Calu3 (cell line): ENCODE measurements at regions not wholly inside any gene's neighbourhood (a gene's known extent, or its start where the extent isn't known, plus 50 kb on each side); places are given as distances from the start of the nearest gene placed in this dataset.

Source experiments
- BruUV-seq: library from RNA; stranded (reverse); fragments of 400-500 nt; replicated peaks from 2 replicates; lab custom pipeline; 2021; lab: Mats Ljungman, UMichigan
- CTCF ChIA-PET: fragments of 300-600 bp; sonication (Branson Sonifier 250); formaldehyde crosslinking; loops from one replicate; lab custom pipeline; 2022; ENCODE audit warnings: antibody characterized with exemption; lab: Charles Lee
- DNase-seq: peaks from one replicate; pipeline ENCODE4 v3.0.0; 2022
- H3K27ac Mint-ChIP-seq: one replicate; pipeline ENCODE4 v1.8.0; 2022; ENCODE audit warnings: mixed read lengths; ENCODE audit not compliant: unreplicated experiment
- H3K27me3 Mint-ChIP-seq: one replicate; pipeline ENCODE4 v1.8.0; 2022; ENCODE audit warnings: mixed read lengths; ENCODE audit not compliant: unreplicated experiment
- H3K36me3 Mint-ChIP-seq: one replicate; pipeline ENCODE4 v1.8.0; 2022; ENCODE audit warnings: mild to moderate bottlenecking, moderate library complexity, mixed read lengths; ENCODE audit not compliant: insufficient read depth, unreplicated experiment
- H3K4me1 Mint-ChIP-seq: one replicate; pipeline ENCODE4 v1.8.0; 2022; ENCODE audit warnings: mild to moderate bottlenecking, low read depth, mixed read lengths; ENCODE audit not compliant: unreplicated experiment
- H3K4me3 Mint-ChIP-seq: one replicate; pipeline ENCODE4 v1.8.0; 2022; ENCODE audit warnings: mild to moderate bottlenecking, low read depth, moderate library complexity, mixed read lengths; ENCODE audit not compliant: unreplicated experiment
- H3K9me3 Mint-ChIP-seq: one replicate; pipeline ENCODE4 v1.8.0; 2022; ENCODE audit warnings: low read depth, mixed read lengths; ENCODE audit not compliant: unreplicated experiment
- CTCF ChIP-seq: fragments of 200-600 bp; IDR thresholded peaks from one replicate; pipeline ENCODE4 v1.8.0; 2022; ENCODE audit warnings: antibody characterized with exemption; ENCODE audit not compliant: unreplicated experiment
- intact Hi-C: fragments of 100-400 bp; cut with micrococcal nuclease; formaldehyde crosslinking; loops from one replicate; pipeline ENCODE4 v1.10.0; 2022; ENCODE audit not compliant: unreplicated experiment

DNA sequence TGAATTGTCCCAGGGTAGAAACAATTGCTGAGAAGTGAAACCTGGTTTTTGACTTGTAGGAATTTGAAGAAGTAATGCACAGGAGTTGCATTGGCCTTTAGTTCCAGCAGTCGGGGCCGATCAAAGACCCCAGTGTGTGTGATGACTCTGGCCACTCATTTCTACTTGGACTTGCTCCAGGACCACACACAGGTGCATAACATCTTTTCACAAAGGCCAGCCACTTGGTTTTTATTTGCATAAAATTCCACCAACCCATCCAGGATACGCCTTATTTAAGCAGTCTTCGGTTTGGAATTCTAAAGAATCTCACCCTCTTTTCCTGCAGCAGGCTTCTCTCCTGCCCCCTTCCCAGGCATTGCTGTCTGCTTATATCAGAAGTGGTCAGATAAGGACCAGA is 162.0 kb upstream of the HABP2 start:
- peaks cover 40% of the 10 kb centered on the region for H3K27me3 Mint-ChIP-seq
- H3K4me3 Mint-ChIP-seq = no peak overlapping the region
- CTCF ChIA-PET = no interaction called here
- no peaks in the 10 kb centered on the region for H3K4me1 Mint-ChIP-seq
- intact Hi-C loops = no loop called here
- no peaks in the 10 kb centered on the region for H3K36me3 Mint-ChIP-seq
- no peaks in the 10 kb centered on the region for H3K9me3 Mint-ChIP-seq
- DNase-seq = no peak
- no peak overlapping the region for H3K27ac Mint-ChIP-seq
- BruUV-seq = no TSS peak
- TF ChIP-seq CTCF = no peak

DNA sequence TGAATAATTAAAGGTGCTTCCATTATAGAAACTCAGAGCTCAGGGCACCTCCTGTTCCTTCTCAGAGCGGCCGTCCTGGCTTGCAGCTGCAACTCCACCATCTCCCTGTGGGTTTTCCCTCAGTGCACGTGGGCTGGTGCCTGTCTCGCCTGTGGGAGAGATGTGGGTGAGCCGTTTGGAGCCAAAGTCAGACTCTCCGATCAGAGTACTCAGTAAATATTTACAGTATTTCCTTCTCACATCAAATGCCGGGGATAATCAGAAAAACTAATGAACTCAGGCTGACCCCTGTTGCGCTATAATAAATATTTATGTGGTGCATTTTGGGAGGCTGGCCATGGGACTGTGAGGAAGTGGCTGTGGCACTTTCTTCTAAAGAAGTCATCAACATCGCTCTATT is 155.8 kb upstream of the HABP2 start:
- no peak for TF ChIP-seq CTCF
- no peak overlapping the region for H3K27ac Mint-ChIP-seq
- intact Hi-C loops = no loop called here
- CTCF ChIA-PET = no interaction called here
- no peak overlapping the region for H3K4me3 Mint-ChIP-seq
- H3K36me3 Mint-ChIP-seq = no peaks in the 10 kb centered on the region
- DNase-seq = no peak
- no TSS peak for BruUV-seq
- no peaks in the 10 kb centered on the region for H3K9me3 Mint-ChIP-seq
- H3K4me1 Mint-ChIP-seq = no peaks in the 10 kb centered on the region
- peaks cover 88% of the 10 kb centered on the region for H3K27me3 Mint-ChIP-seq

DNA sequence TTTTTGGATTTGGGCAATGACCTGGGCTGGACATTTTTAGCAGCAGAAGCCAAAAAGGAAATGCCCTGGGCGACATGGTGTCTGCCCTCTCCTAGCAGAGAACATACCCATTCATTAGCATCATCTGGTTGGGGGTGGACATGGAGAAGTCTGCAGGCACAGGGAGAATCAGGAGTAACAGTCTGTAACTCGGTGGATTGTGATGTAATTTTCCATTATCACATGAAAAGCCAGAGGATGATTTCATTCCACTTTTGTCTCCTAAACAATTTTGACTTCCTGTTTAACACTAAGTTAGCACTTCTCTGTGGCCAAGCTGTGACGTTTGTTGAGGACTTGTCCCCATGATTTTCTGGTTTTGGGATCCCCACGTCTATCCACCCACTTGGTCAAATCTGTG is 153.8 kb upstream of the HABP2 start:
- intact Hi-C loops = no loop called here
- Mint-ChIP-seq H3K9me3 (no peaks in the 10 kb centered on the region), H3K27me3 (peaks cover 93% of the 10 kb centered on the region), H3K4me3 (no peak overlapping the region), H3K4me1 (no peaks in the 10 kb centered on the region), H3K27ac (no peak overlapping the region), H3K36me3 (no peaks in the 10 kb centered on the region)
- TF ChIP-seq CTCF = no peak
- BruUV-seq = no TSS peak
- DNase-seq = no peak
- CTCF ChIA-PET = interaction anchor here (0.6 kb wide), 1 partner anchor 43 kb away, joined by 3 read pairs; no protein-coding TSS in a partner anchor

DNA sequence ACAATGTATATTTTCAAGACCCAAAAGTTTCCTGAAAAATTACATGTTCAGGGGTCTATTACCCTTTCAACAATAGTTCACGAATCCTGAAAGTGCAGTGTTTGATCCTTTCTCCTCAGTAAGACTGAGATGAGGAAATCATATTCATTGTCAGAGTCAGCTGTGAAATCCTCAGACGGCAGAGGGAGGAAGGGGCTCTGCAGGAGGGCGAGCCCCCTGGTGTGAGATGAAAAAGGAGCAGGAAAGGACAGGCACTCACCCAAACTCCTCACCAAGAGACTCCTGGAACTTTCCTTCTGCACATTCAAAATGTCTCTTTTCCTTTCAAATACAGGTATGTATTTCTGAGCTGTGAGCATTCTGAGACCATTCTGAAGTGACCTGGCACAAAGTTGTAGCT is 150.3 kb upstream of the HABP2 start:
- Mint-ChIP-seq H3K27me3 (peaks cover 85% of the 10 kb centered on the region), H3K4me1 (no peaks in the 10 kb centered on the region), H3K36me3 (no peaks in the 10 kb centered on the region), H3K4me3 (no peak overlapping the region), H3K27ac (no peak overlapping the region), H3K9me3 (no peaks in the 10 kb centered on the region)
- intact Hi-C loops = no loop called here
- BruUV-seq = no TSS peak
- TF ChIP-seq CTCF = no peak
- CTCF ChIA-PET = no interaction called here
- DNase-seq = no peak
